Osteocyte (in vitro differentiated cells): ENCODE measurements at regions not wholly inside any gene's neighbourhood (a gene's known extent, or its start where the extent isn't known, plus 50 kb on each side); places are given as distances from the start of the nearest gene placed in this dataset.

Experiments used
- DNase-seq: peaks from one replicate; pipeline ENCODE4 v3.0.0; 2021; ENCODE audit warnings: mixed read lengths; ENCODE audit not compliant: unreplicated experiment; ENCODE audit errors: extremely low spot score
- H3K27ac Mint-ChIP-seq: one replicate; pipeline ENCODE4 v1.8.0; 2021; ENCODE audit warnings: mild to moderate bottlenecking, mixed read lengths; ENCODE audit not compliant: unreplicated experiment
- H3K27me3 Mint-ChIP-seq: one replicate; pipeline ENCODE4 v1.8.0; 2021; ENCODE audit warnings: mixed read lengths; ENCODE audit not compliant: unreplicated experiment
- H3K36me3 Mint-ChIP-seq: one replicate; pipeline ENCODE4 v1.8.0; 2021; ENCODE audit warnings: mixed read lengths; ENCODE audit not compliant: unreplicated experiment
- H3K4me1 Mint-ChIP-seq: one replicate; pipeline ENCODE4 v1.8.0; 2021; ENCODE audit warnings: mixed read lengths; ENCODE audit not compliant: unreplicated experiment
- H3K4me3 Mint-ChIP-seq: one replicate; pipeline ENCODE4 v1.8.0; 2021; ENCODE audit warnings: mild to moderate bottlenecking, moderate library complexity, mixed read lengths; ENCODE audit not compliant: unreplicated experiment
- H3K9me3 Mint-ChIP-seq: one replicate; pipeline ENCODE4 v1.8.0; 2021; ENCODE audit warnings: mixed read lengths; ENCODE audit not compliant: unreplicated experiment
- CTCF ChIP-seq: fragments of 200-600 bp; sonication (generic); IDR thresholded peaks from 2 replicates; pipeline ENCODE4 v1.5.0; 2021; ENCODE audit warnings: antibody characterized with exemption, mild to moderate bottlenecking, moderate library complexity

GRCh38 chr5:52491818-52492217 lies 295.9 kb upstream of the ITGA1 start:
- no peak overlapping the region for H3K4me3 Mint-ChIP-seq
- H3K27me3 Mint-ChIP-seq, result peaks cover 3% of the 10 kb centered on the region
- H3K27ac Mint-ChIP-seq, result no peak overlapping the region
- H3K4me1 Mint-ChIP-seq, result no peaks in the 10 kb centered on the region
- H3K9me3 Mint-ChIP-seq, result no peaks in the 10 kb centered on the region
- DNase-seq, result no peak
- no peak for TF ChIP-seq CTCF
- no peaks in the 10 kb centered on the region for H3K36me3 Mint-ChIP-seq

GRCh38 chr5:52497133-52497693 lies 290.5 kb upstream of the ITGA1 start:
- Mint-ChIP-seq H3K27ac (no peak overlapping the region), H3K4me1 (no peaks in the 10 kb centered on the region), H3K27me3 (peaks cover 17% of the 10 kb centered on the region), H3K9me3 (no peaks in the 10 kb centered on the region), H3K36me3 (no peaks in the 10 kb centered on the region), H3K4me3 (no peak overlapping the region)
- TF ChIP-seq CTCF, result no peak
- DNase-seq, result no peak

- no peaks in the 10 kb centered on the region for H3K36me3 Mint-ChIP-seq
- H3K4me3 Mint-ChIP-seq, result no peak overlapping the region
- H3K9me3 Mint-ChIP-seq, result no peaks in the 10 kb centered on the region
- H3K27ac Mint-ChIP-seq, result no peak overlapping the region
- H3K27me3 Mint-ChIP-seq, result peaks cover 22% of the 10 kb centered on the region
- TF ChIP-seq CTCF, result no peak
- H3K4me1 Mint-ChIP-seq, result no peaks in the 10 kb centered on the region
- no peak for DNase-seq
These were observed 289.1 kb upstream of the ITGA1 start for GRCh38 chr5:52498607-52499006.

GRCh38 chr5:52502460-52502999 lies 285.2 kb upstream of the ITGA1 start:
- Mint-ChIP-seq H3K27me3 (peaks cover 30% of the 10 kb centered on the region), H3K4me3 (no peak overlapping the region), H3K36me3 (no peaks in the 10 kb centered on the region), H3K4me1 (no peaks in the 10 kb centered on the region), H3K27ac (no peak overlapping the region), H3K9me3 (no peaks in the 10 kb centered on the region)
- no peak for DNase-seq
- no peak for TF ChIP-seq CTCF

GRCh38 chr5:52504584-52505240 lies 283.0 kb upstream of the ITGA1 start:
- DNase-seq, result no peak
- Mint-ChIP-seq H3K36me3 (no peaks in the 10 kb centered on the region), H3K9me3 (no peaks in the 10 kb centered on the region), H3K27me3 (peaks cover 33% of the 10 kb centered on the region), H3K27ac (no peak overlapping the region), H3K4me1 (no peaks in the 10 kb centered on the region), H3K4me3 (no peak overlapping the region)
- TF ChIP-seq CTCF, result no peak
